ENCODE measurements at regions not wholly inside any gene's neighbourhood (a gene's known extent, or its start where the extent isn't known, plus 50 kb on each side); places are given as distances from the start of the nearest gene placed in this dataset.

GRCh38 chr18:54755456-54755855, 72.8 kb upstream of the RAB27B start:
- no peak for DNase-seq (ENCODE audit: low read depth)
- TF ChIP-seq CTCF (IDR thresholded peaks at IDR 0.05; ENCODE audit: low read depth, low read length, missing control alignments) = no peak
- in situ Hi-C loops (cut with HindIII; ENCODE audit: low sequenced_read_pairs) = no loop called here
- H3K4me3 ChIP-seq (ENCODE audit: low read depth, low read length) = no peak overlapping the region

GRCh38 chr18:54762386-54762785, 65.9 kb upstream of the RAB27B start:
- no peak for TF ChIP-seq CTCF (IDR thresholded peaks at IDR 0.05; ENCODE audit: low read depth, low read length, missing control alignments)
- no peak overlapping the region for H3K4me3 ChIP-seq (ENCODE audit: low read depth, low read length)
- in situ Hi-C loops (cut with HindIII; ENCODE audit: low sequenced_read_pairs) = no loop called here
- no peak for DNase-seq (ENCODE audit: low read depth)

- H3K4me3 ChIP-seq (ENCODE audit: low read depth, low read length) = no peak overlapping the region
- no peak for DNase-seq (ENCODE audit: low read depth)
- no peak for TF ChIP-seq CTCF (IDR thresholded peaks at IDR 0.05; ENCODE audit: low read depth, low read length, missing control alignments)
- in situ Hi-C loops (cut with HindIII; ENCODE audit: low sequenced_read_pairs) = no loop called here
Measured at GRCh38 chr18:54764786-54765185, 63.5 kb upstream of the RAB27B start.

DNA sequence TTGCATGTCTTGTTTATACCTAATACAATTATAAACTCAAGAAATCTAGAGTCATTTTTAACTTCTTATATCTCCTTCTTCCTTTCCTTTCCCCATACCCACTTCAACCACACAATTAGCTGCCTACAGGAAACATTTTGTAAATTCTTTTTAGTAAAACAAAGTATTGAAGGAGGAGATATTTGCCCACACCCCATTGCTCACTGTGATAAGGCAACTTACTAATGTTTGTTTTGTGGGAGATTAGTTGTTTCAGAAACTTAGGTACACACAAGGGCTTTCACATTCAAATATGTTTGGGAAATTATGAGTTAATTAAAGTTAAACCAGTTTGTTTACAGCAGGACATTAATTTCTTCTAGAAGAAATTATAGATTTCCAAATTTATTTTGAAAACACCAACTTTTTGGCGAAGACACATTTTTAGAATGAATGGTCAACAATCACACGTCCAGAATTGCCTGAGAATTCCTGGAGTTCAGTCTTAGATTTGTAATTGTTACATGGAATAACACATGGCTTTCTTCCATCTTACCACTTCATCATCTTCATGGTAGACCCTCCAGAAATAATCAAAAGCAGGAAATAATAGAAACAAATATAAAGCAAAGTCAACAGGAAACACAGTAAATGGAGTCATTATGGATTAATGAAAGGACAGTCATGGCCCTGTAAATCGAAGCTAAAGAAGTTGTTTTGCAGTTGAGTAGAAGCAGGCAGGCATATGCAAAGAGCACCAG, 62.5 kb upstream of the RAB27B start:
- no peak for TF ChIP-seq CTCF (IDR thresholded peaks at IDR 0.05; ENCODE audit: low read depth, low read length, missing control alignments)
- no peak for DNase-seq (ENCODE audit: low read depth)
- no peak overlapping the region for H3K4me3 ChIP-seq (ENCODE audit: low read depth, low read length)
- in situ Hi-C loops (cut with HindIII; ENCODE audit: low sequenced_read_pairs) = no loop called here

DNA sequence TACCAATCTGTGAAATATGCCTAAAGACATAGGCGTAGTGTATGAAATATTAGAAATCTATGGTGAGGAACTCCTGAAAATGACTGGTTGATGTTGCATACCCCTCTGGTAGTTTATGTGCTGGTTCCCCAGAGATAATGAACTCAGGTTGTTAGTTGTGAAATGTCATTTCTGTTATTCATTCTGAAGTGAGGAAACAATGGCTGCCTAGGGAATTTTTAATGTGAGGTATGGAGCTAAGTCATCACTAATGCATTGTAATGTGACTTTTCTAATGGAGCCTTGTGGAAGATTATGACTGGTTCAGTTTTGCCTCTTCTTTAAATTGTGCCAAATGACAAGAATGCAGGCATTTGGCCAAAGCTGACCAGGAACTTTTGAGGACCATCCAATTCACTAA, 61.6 kb upstream of the RAB27B start:
- no peak for DNase-seq (ENCODE audit: low read depth)
- TF ChIP-seq CTCF (IDR thresholded peaks at IDR 0.05; ENCODE audit: low read depth, low read length, missing control alignments) = no peak
- in situ Hi-C loops (cut with HindIII; ENCODE audit: low sequenced_read_pairs) = no loop called here
- no peak overlapping the region for H3K4me3 ChIP-seq (ENCODE audit: low read depth, low read length)

- DNase-seq (ENCODE audit: low read depth) = no peak
- in situ Hi-C loops (cut with HindIII; ENCODE audit: low sequenced_read_pairs) = no loop called here
- H3K4me3 ChIP-seq (ENCODE audit: low read depth, low read length) = no peak overlapping the region
- TF ChIP-seq CTCF (IDR thresholded peaks at IDR 0.05; ENCODE audit: low read depth, low read length, missing control alignments) = no peak
Measured at GRCh38 chr18:54767098-54767497, 61.2 kb upstream of the RAB27B start.

Data from astrocyte of the cerebellum (primary cell).